Stimulated activated CD4-positive, alpha-beta T cell treated with anti-CD3 and anti-CD28 coated beads, Interleukin-1b, Interleukin-23, amount 100 ng/mL, for 24 hours (primary cell): ENCODE measurements at regions not wholly inside any gene's neighbourhood (a gene's known extent, or its start where the extent isn't known, plus 50 kb on each side); places are given as distances from the start of the nearest gene placed in this dataset.

ENCODE experiments used
- DNase-seq, 4 experiments: peaks; one replicate each; pipeline ENCODE4 v3.0.0-alpha.2; 2020; ENCODE audit warnings: low read depth in 4 of 4, low spot score in 1 of 4

DNA sequence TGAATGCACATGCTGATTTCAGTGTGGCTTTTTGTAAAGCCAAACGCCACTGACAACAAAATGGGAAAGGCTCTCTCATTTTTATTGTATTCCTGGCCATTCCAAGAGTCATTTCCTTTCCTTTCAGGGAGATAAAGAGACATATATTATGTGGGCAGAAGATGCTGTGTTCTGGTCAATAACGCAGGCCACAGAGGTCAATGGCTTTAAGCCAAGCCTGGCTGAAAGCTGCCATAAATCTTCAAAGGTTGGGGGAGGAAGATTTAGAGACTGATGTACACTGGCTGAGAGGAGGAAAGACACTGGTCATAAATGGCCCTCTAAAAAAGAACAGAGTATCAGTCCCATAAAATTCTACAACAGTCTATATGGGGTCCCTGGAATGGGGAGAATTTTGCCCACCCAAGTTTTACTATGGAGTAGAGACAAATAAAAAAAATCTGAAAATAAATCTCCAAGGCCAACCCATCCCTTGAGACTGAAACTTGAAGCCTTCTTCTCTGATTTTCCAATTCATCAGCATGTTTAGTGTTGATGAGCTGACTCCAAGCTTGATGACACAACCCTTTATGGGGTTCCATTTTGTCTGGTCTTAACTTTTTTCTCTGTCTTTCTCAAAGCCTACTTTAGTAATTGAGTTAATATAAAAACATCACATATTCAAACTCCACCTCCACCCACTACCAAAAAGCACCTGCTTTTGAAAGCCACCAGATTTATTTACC, 152.1 kb upstream of the SLC24A2 start:
- no peak for DNase-seq

DNA sequence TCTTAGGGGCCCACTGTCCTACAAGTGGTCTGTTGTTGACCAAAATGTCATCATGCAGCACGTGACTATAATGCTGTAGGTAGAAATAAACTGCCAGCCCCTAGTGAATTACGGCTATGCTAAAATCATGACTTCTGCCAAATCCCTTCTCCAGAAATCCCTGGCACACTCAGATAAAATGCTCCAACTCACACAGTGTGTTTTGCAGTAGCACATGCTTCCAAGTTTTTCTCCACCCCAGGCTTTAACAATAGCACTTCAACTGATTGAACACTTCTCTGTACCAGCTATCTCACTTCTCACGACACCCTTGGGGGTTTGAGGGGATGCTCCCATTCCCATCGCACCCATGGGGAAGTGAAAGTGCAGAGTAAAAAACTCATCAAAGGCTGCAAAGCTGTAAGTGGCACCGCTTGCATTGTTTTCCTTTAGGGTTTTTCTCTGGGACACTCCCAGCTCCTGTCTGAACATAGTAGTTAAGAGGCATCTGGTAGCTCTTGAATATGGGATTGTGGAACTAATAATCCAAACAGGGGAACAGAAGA, 151.0 kb upstream of the SLC24A2 start:
- DNase-seq = no peak

DNA sequence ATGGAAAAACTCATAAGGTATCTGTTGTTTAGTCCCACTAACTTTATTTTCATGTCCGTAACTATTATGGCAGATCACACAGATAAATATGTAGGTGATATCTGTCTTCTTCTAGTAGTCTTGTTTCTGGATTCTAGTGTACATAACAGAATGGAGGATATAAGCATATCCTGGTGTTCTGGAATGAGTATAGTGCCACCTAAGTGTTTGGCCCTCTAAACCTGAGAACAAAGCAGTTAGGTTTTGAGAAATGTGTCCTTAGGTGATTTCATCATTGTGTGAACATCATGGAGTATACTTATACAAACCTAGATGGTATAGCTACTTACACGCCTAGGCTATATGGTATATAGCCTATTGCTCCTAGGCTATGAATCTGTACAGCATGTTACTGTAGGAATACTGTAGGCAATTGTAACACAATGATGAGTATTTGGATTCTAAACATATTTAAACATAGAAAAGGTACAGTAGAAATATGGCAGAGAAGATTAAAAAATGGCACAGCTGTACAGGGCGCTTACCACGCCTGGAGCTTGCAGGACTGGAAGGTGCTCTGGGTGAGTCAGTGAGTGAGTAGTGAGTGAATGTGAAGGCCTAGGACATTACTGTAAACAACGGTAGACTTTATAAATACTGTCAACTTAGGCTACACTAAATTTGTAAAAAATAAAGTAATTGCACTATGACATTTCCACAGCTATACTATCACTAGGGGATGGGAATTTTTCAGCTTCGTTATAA, 150.3 kb upstream of the SLC24A2 start:
- no peak for DNase-seq

DNA sequence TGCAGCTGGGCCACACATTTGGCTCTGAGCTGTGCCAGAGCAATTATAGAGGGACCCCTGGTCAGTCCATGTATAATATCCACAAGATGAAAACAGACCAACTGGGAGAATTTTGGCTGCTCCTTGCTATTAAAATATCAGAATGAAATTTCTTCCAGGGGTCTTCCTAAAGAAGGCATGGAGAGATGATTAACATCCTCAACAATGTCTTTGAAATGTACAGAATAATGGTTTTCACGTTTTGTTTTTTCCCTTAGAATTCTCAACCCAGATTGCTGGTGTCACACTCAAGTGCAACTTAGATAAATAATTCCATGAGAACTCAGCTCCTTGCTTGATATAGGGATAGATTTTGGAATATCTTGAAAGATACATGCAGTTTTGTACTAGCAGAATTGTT, 148.3 kb upstream of the SLC24A2 start:
- no peak for DNase-seq

DNA sequence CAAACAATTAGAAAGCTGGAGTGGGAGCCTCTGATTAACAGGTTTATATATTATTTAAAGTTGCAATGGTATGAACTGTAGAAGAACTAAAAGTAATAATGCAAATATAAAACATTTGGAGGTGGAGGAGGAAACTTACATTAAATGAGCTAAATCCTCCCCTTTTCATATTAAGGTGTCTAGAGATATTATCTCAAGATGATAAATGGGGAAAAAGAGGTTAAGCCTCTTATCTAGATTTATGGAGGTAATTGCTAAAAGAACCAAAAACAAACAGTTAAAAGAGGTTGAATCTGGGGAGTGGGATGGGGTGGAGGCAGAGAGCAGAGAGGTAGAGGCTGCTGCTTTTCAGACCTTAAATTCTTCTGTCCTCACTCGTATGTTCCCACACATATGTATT, 147.8 kb upstream of the SLC24A2 start:
- no peak for DNase-seq

DNA sequence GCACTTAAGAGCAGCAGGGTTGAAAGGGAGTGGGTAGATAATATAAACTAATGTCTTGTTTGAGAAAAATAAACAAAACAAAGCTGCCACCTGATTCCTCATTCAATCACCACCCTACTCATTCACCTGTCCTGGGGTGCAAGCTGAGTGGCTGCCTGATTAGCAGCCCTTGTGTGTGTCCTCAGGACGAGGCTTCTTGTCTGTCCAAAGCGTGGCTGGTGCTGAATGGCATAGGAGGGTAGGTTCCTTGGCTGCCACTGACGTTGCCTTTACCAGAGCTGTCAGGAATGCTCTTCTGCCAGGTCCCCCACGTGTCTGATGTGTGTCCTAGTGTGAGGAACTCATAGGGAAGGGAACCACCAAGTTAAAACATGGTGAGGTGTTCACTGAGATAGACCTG, 146.6 kb upstream of the SLC24A2 start:
- no peak for DNase-seq

DNA sequence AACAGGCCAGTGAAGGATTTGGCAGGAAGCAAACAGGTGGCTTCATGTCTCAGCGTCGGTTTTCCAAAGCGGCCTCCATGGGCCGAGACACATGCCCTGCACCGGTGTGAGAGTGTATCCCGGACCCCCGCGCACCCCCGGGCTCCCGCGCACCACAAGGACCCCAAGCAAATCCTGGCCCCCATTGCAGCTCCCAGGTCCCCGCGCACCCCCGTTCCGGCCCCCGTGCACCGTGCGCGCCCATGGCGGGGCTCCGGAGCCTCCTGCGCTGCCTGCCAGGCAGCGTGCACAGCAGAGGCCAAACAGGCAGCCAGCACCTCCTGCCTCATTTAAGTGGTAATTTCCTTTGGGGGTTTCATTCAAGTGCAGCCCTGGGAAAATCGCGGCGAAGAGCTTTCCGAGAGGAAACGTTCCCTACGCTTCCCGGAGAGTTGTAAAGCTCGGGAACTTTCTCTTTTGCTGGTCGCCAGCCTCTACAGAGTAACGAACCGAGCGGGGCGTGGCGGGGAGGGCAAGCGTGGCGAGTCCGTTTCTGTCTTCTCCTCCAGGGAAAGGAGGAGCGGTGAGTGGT, 145.5 kb upstream of the SLC24A2 start:
- no peak for DNase-seq

DNA sequence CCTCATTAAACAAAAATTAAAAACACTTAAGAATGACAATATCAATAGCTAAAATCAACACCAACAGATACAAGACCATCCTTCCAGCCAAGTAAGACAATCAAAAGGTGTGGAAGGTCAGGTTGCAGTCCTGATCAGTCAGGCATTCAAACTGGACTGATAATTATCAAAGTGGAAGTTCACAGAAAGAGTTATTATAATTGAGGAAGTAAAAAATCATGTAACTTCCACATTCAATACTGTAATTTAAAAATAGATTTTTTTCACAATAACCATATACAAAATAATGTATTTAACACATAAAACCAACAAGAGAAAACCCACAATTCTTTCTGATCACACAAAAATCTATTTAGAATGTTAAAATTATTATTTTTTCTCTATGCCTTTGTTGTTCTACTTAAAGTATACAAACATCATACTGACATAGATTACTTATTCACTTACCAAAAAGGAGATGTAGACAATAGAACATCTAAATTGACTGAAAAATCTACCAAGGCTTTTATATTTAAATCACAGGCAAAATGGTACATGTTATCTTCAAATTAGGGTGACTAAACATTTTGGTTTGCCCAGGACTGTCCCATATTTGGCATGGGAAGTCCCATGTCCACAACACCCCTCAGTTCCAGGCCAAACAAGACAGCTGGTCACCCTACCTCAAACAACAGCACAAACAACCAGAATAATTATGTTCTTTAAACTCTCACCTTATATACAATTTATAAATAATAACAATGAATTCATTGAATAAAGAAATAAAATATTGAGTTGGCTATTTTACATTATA, 142.5 kb upstream of the SLC24A2 start:
- no peak for DNase-seq

DNA sequence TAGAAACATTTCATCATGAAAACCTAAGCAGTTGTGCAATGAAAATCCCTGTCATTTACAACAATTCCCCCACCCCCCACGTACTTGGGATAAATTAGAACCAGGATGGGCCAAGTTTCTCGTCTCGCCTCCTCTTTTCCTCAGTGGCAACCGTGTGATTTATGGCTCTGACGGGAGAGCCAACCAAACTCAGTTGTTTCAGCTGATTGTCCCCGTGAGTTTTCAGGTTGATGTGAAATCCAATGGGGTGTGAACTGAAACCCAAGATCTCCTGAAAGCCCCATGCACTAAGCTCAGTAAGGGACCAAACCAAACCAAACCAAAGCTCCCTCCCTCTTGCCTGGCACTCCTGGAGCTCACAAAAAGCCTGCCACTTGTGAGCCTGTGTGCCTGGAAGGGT, 138.7 kb upstream of the SLC24A2 start:
- DNase-seq = no peak

DNA sequence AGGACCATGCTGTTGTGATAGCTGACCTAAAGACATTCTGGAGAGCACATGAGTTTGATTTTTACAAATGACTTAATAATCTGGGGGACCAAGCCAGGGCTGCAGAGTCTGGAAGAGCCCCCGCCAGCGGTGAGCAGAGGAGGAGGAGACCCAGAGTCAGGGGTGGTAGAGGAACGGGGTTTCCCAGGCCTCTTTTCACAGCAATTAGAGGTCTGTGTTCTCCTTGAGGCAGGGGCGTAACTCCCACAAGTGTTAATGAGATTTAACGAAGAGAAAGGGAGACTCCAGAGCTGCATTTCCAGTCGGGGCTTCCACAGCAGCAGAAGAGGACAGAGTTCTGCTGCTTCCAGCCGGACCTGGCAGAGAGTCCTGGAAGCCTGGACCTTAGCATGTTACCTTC, 137.9 kb upstream of the SLC24A2 start:
- DNase-seq = no peak

DNA sequence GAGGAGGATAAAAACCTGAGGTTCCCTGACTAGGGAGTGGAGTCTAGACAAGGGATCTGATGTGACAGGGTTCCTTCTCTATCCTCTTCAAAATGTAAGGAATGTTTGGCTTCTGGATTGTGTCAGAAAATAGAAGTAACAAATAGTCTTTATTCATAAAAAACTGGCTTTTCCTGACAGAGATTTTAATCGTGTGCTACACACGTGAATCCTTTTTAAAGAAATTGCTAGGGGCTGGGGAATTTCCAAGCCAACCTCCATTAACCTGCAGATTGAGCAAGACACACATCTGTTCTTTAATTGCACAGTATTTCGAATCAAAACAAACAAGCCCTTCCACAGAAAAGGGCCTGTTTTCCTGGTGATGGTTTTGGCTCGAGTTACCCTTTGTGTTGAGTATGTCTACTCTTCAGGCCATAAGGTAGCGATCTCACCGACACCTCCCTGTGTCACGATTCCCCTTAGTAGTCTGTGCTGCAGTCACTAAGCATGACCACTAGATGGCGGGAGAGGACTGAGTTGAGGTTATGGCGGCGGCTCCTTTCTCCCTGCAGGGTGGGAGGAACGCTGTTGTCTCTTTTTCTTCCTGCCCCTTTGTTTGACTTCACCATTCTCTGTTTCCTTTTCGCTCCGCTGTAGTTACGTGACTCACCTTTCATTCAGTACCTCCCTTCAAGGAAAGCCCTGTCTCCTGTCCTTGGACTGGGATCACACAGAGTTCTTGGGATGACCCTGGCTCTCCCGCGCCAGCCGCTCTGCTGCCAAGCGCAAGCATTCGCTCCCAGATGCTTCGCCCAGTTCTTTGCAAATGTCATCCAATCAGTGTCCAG, 137.1 kb upstream of the SLC24A2 start:
- DNase-seq = peak; percentile 57 to 69 (median 63)

DNA sequence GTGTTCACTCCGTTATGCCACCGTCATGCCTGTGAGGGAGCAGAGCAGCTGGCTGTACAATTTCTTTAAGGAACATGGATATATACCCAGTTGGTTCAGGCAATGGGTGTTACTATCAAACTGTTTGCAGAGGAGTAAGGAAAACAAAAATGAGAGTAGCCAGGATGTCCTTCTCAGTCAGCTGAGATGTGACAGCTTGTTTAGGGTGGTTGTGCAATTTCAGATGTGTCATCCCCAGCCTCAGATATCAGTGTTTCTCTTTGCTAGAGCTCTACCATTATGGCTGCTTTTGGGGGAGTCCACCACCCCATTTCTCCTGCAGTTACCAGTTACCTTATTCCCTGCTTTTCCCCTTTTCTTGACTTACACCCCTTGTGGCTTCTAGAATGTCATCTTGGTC, 135.2 kb upstream of the SLC24A2 start:
- no peak for DNase-seq

DNA sequence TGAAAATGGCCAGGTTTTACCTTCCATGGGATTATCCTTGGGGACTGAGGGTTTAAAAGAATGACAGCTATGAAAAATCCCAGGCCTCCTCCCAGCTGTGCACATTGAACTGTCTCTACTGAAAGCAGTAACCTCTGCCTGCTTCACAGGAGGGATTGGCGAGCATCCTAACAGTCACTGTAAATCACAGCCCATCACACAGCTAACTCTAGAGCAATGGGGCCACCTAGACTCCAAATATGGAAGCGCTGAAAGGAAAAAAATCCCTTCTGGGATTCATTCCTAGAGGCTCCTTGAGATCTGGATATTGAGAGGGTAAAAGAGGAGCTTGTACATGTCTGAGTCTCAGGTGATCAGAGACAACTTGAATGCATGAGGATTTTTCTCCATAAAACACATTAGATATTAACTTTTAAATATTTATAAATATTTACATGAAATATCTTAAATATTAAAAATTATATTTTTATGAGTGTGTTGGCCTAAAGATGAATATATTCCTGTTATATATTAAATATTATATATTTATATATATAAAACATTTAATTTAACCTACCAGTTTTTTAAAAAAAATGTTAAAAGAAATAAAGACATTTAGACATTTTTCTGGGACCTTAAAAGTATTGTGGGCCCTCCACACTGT, 133.8 kb upstream of the SLC24A2 start:
- DNase-seq = no peak

DNA sequence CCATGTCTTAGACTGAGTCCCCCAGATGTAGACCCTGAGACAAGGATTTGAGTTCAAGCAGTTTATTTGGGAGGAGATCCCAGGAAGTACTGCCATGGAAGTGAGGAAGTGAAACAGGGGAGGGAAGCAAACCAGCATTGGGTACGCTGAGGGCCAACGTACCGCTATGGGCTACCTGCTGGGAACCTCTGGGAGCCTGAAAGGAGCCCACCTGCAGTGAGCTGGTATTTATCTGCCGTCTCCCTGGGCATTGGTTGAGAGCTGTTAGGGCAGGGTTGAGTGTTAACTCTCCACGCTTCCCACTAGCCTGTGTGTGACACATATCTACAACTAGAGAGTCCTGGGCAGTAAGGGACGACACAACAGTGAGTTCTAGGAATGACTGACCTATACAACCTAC, 131.6 kb upstream of the SLC24A2 start:
- no peak for DNase-seq

DNA sequence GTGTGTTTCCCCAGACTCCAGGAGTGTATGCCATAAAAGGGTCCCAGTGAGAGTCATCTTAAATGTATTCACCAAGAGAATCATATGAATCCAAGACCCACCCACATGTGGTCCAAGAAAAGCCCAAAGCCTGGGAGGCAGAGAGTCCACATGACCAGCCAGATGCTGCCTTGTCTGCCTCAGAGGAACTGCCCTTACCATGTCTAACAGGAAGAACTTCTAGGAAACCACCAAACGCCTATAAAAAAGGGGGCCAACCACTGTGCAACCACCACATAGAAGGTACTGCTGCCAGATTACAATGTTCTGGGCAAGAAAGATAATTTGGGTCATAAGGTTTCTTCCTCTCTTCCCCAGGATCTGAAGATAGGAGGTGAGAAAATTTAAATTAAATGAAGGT, 129.8 kb upstream of the SLC24A2 start:
- DNase-seq = no peak

DNA sequence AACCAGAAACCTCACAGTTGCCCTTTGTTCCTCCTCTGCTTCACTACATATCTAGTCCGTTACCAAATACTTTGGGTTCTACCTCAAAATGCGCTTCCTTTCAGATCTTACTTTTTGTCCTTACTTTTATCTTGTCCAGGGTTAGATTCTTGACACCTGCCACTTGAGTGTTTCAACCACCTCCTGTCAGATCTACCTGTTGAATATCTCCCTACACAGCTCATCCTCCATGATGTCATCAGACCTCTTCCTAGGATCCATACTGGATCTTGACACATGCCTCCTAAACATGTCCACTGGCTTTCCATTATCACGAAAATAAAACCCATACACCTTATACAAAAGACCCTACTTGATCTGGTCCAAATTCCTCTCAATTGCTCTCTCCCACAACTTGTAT, 125.2 kb upstream of the SLC24A2 start:
- no peak for DNase-seq

DNA sequence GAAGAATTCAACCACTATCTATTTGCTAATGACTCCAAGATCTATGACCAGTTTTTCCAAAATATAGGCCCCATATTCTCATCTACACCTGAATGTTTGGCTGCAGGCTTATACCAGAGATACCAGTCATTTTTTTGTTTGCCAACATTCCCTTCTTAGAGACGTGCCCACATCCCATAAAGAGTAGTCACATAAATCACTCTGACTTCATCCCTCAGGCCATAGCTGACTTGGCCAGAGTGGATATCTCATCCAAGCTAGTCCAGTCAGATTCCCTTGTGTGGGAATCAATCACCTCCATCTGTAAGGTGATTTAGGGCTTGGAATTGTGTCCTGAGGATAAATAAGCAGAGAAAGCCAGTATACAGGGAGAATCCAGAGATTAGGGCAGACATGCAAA, 124.3 kb upstream of the SLC24A2 start:
- DNase-seq = no peak

DNA sequence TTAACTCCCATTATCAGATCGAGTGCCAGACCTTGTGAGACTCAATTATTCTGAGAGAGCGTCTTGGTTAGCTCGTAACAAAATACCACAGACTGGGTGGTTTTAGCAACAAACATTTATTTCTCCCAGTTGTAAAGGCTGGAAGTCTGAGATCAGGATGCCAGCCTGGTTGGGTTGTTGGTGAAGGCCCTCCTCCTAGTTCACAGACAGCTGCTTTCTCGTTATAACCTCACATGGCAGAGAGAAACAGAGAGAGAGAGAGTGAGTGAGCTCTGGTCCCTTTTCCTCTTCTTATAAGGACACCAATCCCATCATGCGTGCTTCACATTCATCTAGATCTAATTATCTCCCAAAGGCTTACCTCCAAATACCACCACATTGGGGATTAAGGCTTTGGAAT, 114.2 kb upstream of the SLC24A2 start:
- no peak for DNase-seq

DNA sequence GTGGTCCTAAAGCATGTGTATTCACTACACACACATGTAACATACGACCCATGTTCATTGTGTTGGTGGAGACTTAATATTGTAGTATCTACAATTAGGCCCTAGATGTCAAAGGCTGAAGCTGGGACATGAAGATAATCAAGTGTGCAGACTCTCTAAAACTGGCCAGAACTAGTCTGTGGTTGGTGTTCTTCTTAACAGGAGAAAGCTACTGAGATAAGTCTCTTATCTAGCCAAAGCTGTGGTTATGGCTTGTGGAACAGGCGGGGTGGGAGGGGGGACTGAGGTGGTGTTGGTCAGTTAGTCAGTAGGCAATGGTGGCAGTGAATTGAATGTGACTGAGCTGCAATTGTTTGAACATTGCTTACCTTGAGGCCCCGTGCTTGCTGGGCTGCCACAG, 112.7 kb upstream of the SLC24A2 start:
- no peak for DNase-seq

DNA sequence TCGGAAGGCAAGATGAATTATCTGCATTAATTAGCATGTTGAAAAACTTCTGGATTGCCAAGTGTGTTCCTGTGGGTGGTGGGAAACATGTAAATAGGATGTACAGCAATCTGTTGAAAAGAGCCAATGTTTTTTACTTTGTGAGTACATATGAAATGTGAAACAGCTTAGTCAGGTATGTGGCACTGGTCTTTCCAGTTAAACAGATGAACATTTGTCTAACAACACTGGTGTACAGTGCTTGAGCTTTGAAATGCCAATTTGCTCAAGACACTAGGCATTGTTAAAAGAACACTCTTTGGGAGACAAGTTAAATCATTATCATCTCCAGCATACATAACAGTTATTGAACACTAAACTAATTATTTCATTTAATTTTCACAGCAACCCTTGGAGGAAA, 107.3 kb upstream of the SLC24A2 start:
- DNase-seq = no peak
